HepG2 (cell line): ENCODE measurements at regions not wholly inside any gene's neighbourhood (a gene's known extent, or its start where the extent isn't known, plus 50 kb on each side); places are given as distances from the start of the nearest gene placed in this dataset.

ENCODE experiments used
- ATAC-seq: fragments of 200-7000 bp; cut with Tn5 transposase; 3 replicates; pipeline ENCODE4 v1.9.1; 2020; ENCODE audit warnings: mild to moderate bottlenecking, moderate library complexity
- BruUV-seq: library from RNA; stranded (reverse); fragments of 400-500 nt; replicated peaks from 2 replicates; lab custom pipeline; 2021; lab: Mats Ljungman, UMichigan
- CTCF ChIA-PET: fragments of 300-600 bp; formaldehyde crosslinking; extraction: SDS; loops from one replicate; lab custom pipeline; 2021; ENCODE audit warnings: low total read pairs, inconsistent platforms, low intra/inter-chr PET ratio; lab: Yijun Ruan, JAX
- POLR2A ChIA-PET: fragments of 350-600 bp; sonication (Branson Sonifier 250); formaldehyde crosslinking; loops from one replicate; lab custom pipeline; 2020; ENCODE audit warnings: antibody characterized with exemption, inconsistent platforms; lab: Yijun Ruan, JAX
- DNase-seq: peaks from one replicate; pipeline ENCODE4 v3.0.0-alpha.2; 2015; ENCODE audit warnings: low spot score
- FAIRE-seq: peaks from 3 replicates; lab custom pipeline; 2011; peaks lifted over from hg19 to GRCh38; lab: Jason Lieb, UNC
- H2AFZ ChIP-seq: one replicate; pipeline ENCODE4 v1.6.1; 2011; ENCODE audit warnings: low read length, inconsistent platforms
- H3K27ac ChIP-seq: fragments of 300-600 bp; 3 replicates; pipeline ENCODE4 v1.8.0; 2011; ENCODE audit warnings: mixed run types, mild to moderate bottlenecking, mixed read lengths, low read length, inconsistent platforms; ENCODE audit not compliant: insufficient read depth; ENCODE audit errors: extremely low read length
- H3K27me3 ChIP-seq, 2 experiments: fragments of 200-600 bp in 1 of 2; 2 replicates in 1 of 2; 3 replicates in 1 of 2; pipeline versions ENCODE4 v1.6.0 to v1.8.0; 2011; ENCODE audit warnings: low read length in 2 of 2, mild to moderate bottlenecking in 2 of 2, moderate library complexity in 2 of 2, inconsistent platforms in 1 of 2; ENCODE audit not compliant: insufficient read depth in 2 of 2, control insufficient read depth in 1 of 2
- H3K36me3 ChIP-seq, 2 experiments: fragments of 200-600 bp in 1 of 2; replicated peaks in 1 of 2; 2 replicates in 1 of 2; 3 replicates in 1 of 2; pipeline versions ENCODE4 v1.5.1 to v1.8.0; 2011; ENCODE audit warnings: low read length in 2 of 2, inconsistent platforms in 1 of 2; ENCODE audit not compliant: insufficient read depth in 2 of 2, control insufficient read depth in 1 of 2
- H3K4me1 ChIP-seq: 2 replicates; pipeline ENCODE4 v1.5.1; 2012; ENCODE audit warnings: low read length, inconsistent platforms; ENCODE audit not compliant: insufficient read depth
- H3K4me2 ChIP-seq: 2 replicates; pipeline ENCODE4 v1.6.0; 2011; ENCODE audit warnings: low read depth, low read length, inconsistent platforms
- H3K4me3 ChIP-seq, 3 experiments: fragments of 200-600 bp in 1 of 3; sonication (generic), shearing (Covaris generic) in 1 of 3; replicated peaks in 1 of 3; 2 replicates each; pipeline ENCODE4 v1.5.1; 2011 to 2016; ENCODE audit warnings: low read length in 3 of 3, inconsistent platforms in 2 of 3, low read depth in 2 of 3, mild to moderate bottlenecking in 2 of 3, control low read depth in 1 of 3, mixed read lengths in 1 of 3; ENCODE audit not compliant: insufficient read depth in 1 of 3
- H3K79me2 ChIP-seq: one replicate; pipeline ENCODE4 v1.6.1; 2011; ENCODE audit warnings: low read length, inconsistent platforms; ENCODE audit not compliant: insufficient read depth
- H3K9ac ChIP-seq: 2 replicates; pipeline ENCODE4 v1.6.0; 2011; ENCODE audit warnings: mild to moderate bottlenecking, low read depth, low read length, inconsistent platforms; ENCODE audit not compliant: insufficient read depth
- H3K9me3 ChIP-seq: 2 replicates; pipeline ENCODE4 v1.5.1; 2012; ENCODE audit warnings: mild to moderate bottlenecking, low read length
- H4K20me1 ChIP-seq: 2 replicates; pipeline ENCODE4 v1.6.0; 2011; ENCODE audit warnings: inconsistent platforms, mild to moderate bottlenecking, low read length, moderate library complexity; ENCODE audit not compliant: insufficient read depth
- AGO2 ChIP-seq: fragments of 200-400 bp; formaldehyde crosslinking; optimal IDR thresholded peaks from 2 replicates; pipeline ENCODE3; 2017; ENCODE audit warnings: mild to moderate bottlenecking, low read depth, low read length, moderate library complexity
- ASH2L ChIP-seq: fragments of 300-600, 200-600 bp; sonication (generic); IDR thresholded peaks from 2 replicates; pipeline ENCODE4 v1.7.0; 2017; ENCODE audit warnings: low read depth, mild to moderate bottlenecking, moderate library complexity, mixed read lengths, low read length; ENCODE audit not compliant: insufficient read length
- CBX5 ChIP-seq: sonication (generic); formaldehyde crosslinking; IDR thresholded peaks from 2 replicates; pipeline ENCODE4 v1.4.0; 2020; ENCODE audit warnings: missing genetic modification reagents, borderline replicate concordance
- CENPT ChIP-seq: sonication (generic); formaldehyde crosslinking; IDR thresholded peaks from 2 replicates; pipeline ENCODE4 v1.8.0; 2022; ENCODE audit warnings: low read depth, mild to moderate bottlenecking, moderate library complexity, missing genetic modification reagents
- CENPX ChIP-seq: sonication (generic); formaldehyde crosslinking; IDR thresholded peaks from 2 replicates; pipeline ENCODE4 v1.9.0; 2021; ENCODE audit warnings: mild to moderate bottlenecking, missing genetic modification reagents, moderate library complexity
- CREB1 ChIP-seq, 2 experiments: fragments of 450-650 bp in 1 of 2; IDR thresholded peaks; 2 replicates each; pipeline ENCODE4 v1.6.1; 2016 to 2017; ENCODE audit warnings: control low read depth in 1 of 2, mild to moderate bottlenecking in 1 of 2, missing compliant biosample characterization in 1 of 2, missing genetic modification characterization in 1 of 2
- NBN ChIP-seq: fragments of 450-650 bp; conservative IDR thresholded peaks from 2 replicates; pipeline ENCODE4 v1.6.1; 2017
- NR2C2 ChIP-seq: sonication (generic); formaldehyde crosslinking; IDR thresholded peaks from 2 replicates; pipeline ENCODE4 v1.4.0; 2020; ENCODE audit warnings: missing genetic modification reagents, mild to moderate bottlenecking, moderate library complexity, borderline replicate concordance
- ZBTB3 ChIP-seq: sonication (generic); formaldehyde crosslinking; IDR thresholded peaks from 2 replicates; pipeline ENCODE4 v1.4.0; 2020; ENCODE audit warnings: low read depth, mild to moderate bottlenecking, moderate library complexity, missing genetic modification reagents, borderline replicate concordance
- ZNF432 ChIP-seq: sonication (generic); formaldehyde crosslinking; IDR thresholded peaks from 2 replicates; pipeline ENCODE4 v1.5.0; 2020; ENCODE audit warnings: missing genetic modification reagents, mild to moderate bottlenecking, borderline replicate concordance
- ZNF552 ChIP-seq: sonication (generic); formaldehyde crosslinking; IDR thresholded peaks from 2 replicates; pipeline ENCODE4 v1.9.0; 2022; ENCODE audit warnings: missing genetic modification reagents, mild to moderate bottlenecking, borderline replicate concordance
- WGBS: methylation state at CpG from one replicate; pipeline ENCODE4 v1.1.6; 2017; ENCODE audit warnings: low lambda C conversion rate; 5-methylcytosine and 5-hydroxymethylcytosine counted together
- in situ Hi-C: cut with HindIII; loops from 2 replicates; pipeline ENCODE4 v1.10.0; 2017; ENCODE audit warnings: low pct_unique_long_range_greater_than_20kb; ENCODE audit not compliant: extremely low pct_ligation_motif_present
- intact Hi-C: fragments of 100-400 bp; cut with micrococcal nuclease; formaldehyde crosslinking; loops from one replicate; pipeline ENCODE4 v1.10.0; 2022; ENCODE audit not compliant: unreplicated experiment
- TF ChIP-seq, protein P1 (sequence below): sonication (generic); formaldehyde crosslinking; IDR thresholded peaks from 2 replicates; pipeline ENCODE4 v1.4.0; 2020; ENCODE audit warnings: missing genetic modification reagents

DNA sequence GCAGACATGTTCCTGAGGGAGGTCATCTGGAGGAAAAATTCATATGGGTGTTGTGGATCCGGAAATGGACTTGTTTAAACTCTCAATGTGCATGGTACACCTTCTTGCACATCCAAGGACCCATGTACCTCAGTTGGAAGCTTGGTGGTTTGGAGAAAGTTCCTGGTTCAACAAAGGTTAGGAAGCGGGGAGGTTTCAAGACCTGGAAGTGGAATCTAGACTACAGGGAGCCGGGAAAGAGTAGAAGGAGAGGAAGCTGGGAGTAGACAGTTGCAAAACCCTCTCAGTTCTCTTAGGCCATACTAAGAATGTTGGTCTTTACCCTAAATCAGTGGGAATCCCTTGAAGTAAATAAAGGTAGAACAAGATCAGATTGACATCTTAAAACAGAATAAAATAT, 209.8 kb upstream of the SPOPL start (continued):
- TF ChIP-seq, protein P1, sequence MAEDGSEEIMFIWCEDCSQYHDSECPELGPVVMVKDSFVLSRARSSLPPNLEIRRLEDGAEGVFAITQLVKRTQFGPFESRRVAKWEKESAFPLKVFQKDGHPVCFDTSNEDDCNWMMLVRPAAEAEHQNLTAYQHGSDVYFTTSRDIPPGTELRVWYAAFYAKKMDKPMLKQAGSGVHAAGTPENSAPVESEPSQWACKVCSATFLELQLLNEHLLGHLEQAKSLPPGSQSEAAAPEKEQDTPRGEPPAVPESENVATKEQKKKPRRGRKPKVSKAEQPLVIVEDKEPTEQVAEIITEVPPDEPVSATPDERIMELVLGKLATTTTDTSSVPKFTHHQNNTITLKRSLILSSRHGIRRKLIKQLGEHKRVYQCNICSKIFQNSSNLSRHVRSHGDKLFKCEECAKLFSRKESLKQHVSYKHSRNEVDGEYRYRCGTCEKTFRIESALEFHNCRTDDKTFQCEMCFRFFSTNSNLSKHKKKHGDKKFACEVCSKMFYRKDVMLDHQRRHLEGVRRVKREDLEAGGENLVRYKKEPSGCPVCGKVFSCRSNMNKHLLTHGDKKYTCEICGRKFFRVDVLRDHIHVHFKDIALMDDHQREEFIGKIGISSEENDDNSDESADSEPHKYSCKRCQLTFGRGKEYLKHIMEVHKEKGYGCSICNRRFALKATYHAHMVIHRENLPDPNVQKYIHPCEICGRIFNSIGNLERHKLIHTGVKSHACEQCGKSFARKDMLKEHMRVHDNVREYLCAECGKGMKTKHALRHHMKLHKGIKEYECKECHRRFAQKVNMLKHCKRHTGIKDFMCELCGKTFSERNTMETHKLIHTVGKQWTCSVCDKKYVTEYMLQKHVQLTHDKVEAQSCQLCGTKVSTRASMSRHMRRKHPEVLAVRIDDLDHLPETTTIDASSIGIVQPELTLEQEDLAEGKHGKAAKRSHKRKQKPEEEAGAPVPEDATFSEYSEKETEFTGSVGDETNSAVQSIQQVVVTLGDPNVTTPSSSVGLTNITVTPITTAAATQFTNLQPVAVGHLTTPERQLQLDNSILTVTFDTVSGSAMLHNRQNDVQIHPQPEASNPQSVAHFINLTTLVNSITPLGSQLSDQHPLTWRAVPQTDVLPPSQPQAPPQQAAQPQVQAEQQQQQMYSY: peak; percentile 97
- TF ChIP-seq, all 625 proteins: peak for 1

DNA sequence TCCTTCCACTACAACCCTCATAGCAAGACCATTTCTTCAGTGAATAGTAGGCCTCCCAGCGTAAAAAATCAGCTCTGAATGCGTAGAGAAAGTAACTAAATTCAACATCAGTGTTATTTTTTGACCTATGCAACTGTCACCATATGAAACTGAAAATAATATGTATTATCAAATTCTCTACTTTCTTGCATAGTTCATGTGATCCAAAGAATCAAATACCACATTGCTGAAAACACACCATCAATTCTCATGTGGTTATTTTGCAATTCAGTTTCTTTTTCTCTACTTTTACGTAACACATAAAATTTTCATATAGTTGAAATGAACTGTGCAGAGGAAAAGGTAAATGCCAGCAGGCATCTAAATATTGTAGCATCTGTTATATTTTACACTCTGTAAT, 208.5 kb upstream of the SPOPL start:
- no TSS peak for BruUV-seq
- Histone ChIP-seq H3K79me2 (no peaks in the 10 kb centered on the region), H3K4me2 (no peak overlapping the region)
- TF ChIP-seq NBN (no peak), ZNF552 (CRISPR knock-in tag) (no peak), ZNF432 (CRISPR knock-in tag) (no peak), NR2C2 (CRISPR knock-in tag) (no peak), ZBTB3 (CRISPR knock-in tag) (no peak), AGO2 (no peak), CREB1 (IDR thresholded peaks at IDR 0.05) (no peak), CREB1 (CRISPR knock-in tag; IDR thresholded peaks at IDR 0.05) (no peak), CBX5 (CRISPR knock-in tag) (no peak), CENPX (CRISPR knock-in tag) (no peak), CENPT (CRISPR knock-in tag) (no peak), ASH2L (no peak)
- TF ChIP-seq, all 625 proteins: peak for 0
- no peak overlapping the region for H2AFZ ChIP-seq
- DNase-seq (no peak), FAIRE-seq (no peak), ATAC-seq (no peak)
- H4K20me1 ChIP-seq: no peaks in the 10 kb centered on the region
- no peak overlapping the region for H3K4me3 ChIP-seq
- in situ Hi-C loops: no loop called here
- H3K36me3 ChIP-seq: no peaks in the 10 kb centered on the region
- no peak overlapping the region for H3K27ac ChIP-seq
- no peaks in the 10 kb centered on the region for H3K4me1 ChIP-seq
- POLR2A ChIA-PET: no interaction called here
- no peaks in the 10 kb centered on the region for H3K27me3 ChIP-seq
- H3K9me3 ChIP-seq: no peaks in the 10 kb centered on the region
- H3K9ac ChIP-seq: no peak overlapping the region
- CTCF ChIA-PET: no interaction called here
- 93% methylated on average over 3 of the region's 3 CpGs for WGBS
- intact Hi-C loops: no loop called here
